Liver (tissue), 8 donors: ENCODE measurements at regions not wholly inside any gene's neighbourhood (a gene's known extent, or its start where the extent isn't known, plus 50 kb on each side); places are given as distances from the start of the nearest gene placed in this dataset.

Experiments used
- DNase-seq: peaks from one replicate; pipeline ENCODE4 v3.0.0-alpha.2; 2017; ENCODE audit warnings: low spot score
- H3K27ac ChIP-seq, 2 donors: one replicate each; pipeline ENCODE4 v1.7.0; 2013; ENCODE audit warnings: inconsistent platforms in 2 of 2, low read length in 2 of 2, control low read depth in 1 of 2, low read depth in 1 of 2, mild to moderate bottlenecking in 1 of 2
- H3K27me3 ChIP-seq, 4 donors: one replicate each; pipeline versions ENCODE4 v1.6.1 to v1.7.0; 2013; ENCODE audit warnings: low read length in 3 of 4, inconsistent platforms in 1 of 4, mild to moderate bottlenecking in 1 of 4, moderate library complexity in 1 of 4; ENCODE audit not compliant: control insufficient read depth in 4 of 4, insufficient read depth in 4 of 4
- H3K36me3 ChIP-seq, 4 donors: one replicate each; pipeline versions ENCODE4 v1.6.1 to v1.7.0; 2013; ENCODE audit warnings: low read length in 3 of 4, mild to moderate bottlenecking in 3 of 4, low read depth in 1 of 4, moderate library complexity in 1 of 4; ENCODE audit not compliant: control insufficient read depth in 4 of 4, insufficient read depth in 3 of 4
- H3K4me1 ChIP-seq, 4 donors: one replicate each; pipeline versions ENCODE4 v1.6.1 to v1.7.0; 2013; ENCODE audit warnings: low read length in 3 of 4, mild to moderate bottlenecking in 3 of 4, moderate library complexity in 1 of 4; ENCODE audit not compliant: control insufficient read depth in 4 of 4, insufficient read depth in 4 of 4
- H3K4me3 ChIP-seq, 3 donors: one replicate each; pipeline versions ENCODE4 v1.6.1 to v1.7.0; 2013; ENCODE audit warnings: low read length in 3 of 3, control low read depth in 1 of 3, low read depth in 1 of 3, mild to moderate bottlenecking in 1 of 3
- H3K9ac ChIP-seq, 2 donors: one replicate each; pipeline ENCODE4 v1.7.0; 2013; ENCODE audit warnings: low read length in 2 of 2, mild to moderate bottlenecking in 2 of 2, moderate library complexity in 2 of 2, control low read depth in 1 of 2, low read depth in 1 of 2
- H3K9me3 ChIP-seq, 4 donors: one replicate each; pipeline versions ENCODE4 v1.6.1 to v1.7.0; 2013; ENCODE audit warnings: low read length in 3 of 4; ENCODE audit not compliant: control insufficient read depth in 4 of 4
- EGR1 ChIP-seq, 2 donors: IDR thresholded peaks; 2 replicates each; pipeline ENCODE4 v1.6.1; 2016 to 2018; ENCODE audit warnings: antibody characterized with exemption in 2 of 2, low read depth in 2 of 2
- FOXA1 ChIP-seq: IDR thresholded peaks from 2 replicates; pipeline ENCODE4 v1.6.1; 2016; ENCODE audit warnings: antibody characterized with exemption
- FOXA2 ChIP-seq: IDR thresholded peaks from 2 replicates; pipeline ENCODE4 v1.6.1; 2016; ENCODE audit warnings: antibody characterized with exemption
- GABPA ChIP-seq, 2 donors: IDR thresholded peaks in 1 of 2; conservative IDR thresholded peaks in 1 of 2; 2 replicates each; pipeline ENCODE4 v1.6.1; 2016; ENCODE audit warnings: antibody characterized with exemption in 2 of 2, mild to moderate bottlenecking in 1 of 2, moderate library complexity in 1 of 2
- HNF4A ChIP-seq, 2 donors: conservative IDR thresholded peaks; 2 replicates each; pipeline ENCODE4 v1.6.1; 2016; ENCODE audit warnings: antibody characterized with exemption in 2 of 2, mild to moderate bottlenecking in 2 of 2
- HNF4G ChIP-seq: IDR thresholded peaks from 2 replicates; pipeline ENCODE4 v1.6.1; 2016; ENCODE audit warnings: antibody characterized with exemption
- NR2F2 ChIP-seq: IDR thresholded peaks from 2 replicates; pipeline ENCODE4 v1.6.1; 2016; ENCODE audit warnings: antibody characterized with exemption
- RAD21 ChIP-seq, 2 donors: IDR thresholded peaks; 2 replicates each; pipeline ENCODE4 v1.6.1; 2016; ENCODE audit warnings: antibody characterized with exemption in 2 of 2, mild to moderate bottlenecking in 2 of 2
- RXRA ChIP-seq, 2 donors: IDR thresholded peaks; 2 replicates each; pipeline ENCODE4 v1.6.1; 2017 to 2018; ENCODE audit warnings: antibody characterized with exemption in 2 of 2, mild to moderate bottlenecking in 1 of 2
- SP1 ChIP-seq: IDR thresholded peaks from 2 replicates; pipeline ENCODE4 v1.6.1; 2018; ENCODE audit warnings: antibody characterized with exemption, mild to moderate bottlenecking
- YY1 ChIP-seq: IDR thresholded peaks from 2 replicates; pipeline ENCODE4 v1.6.1; 2016; ENCODE audit warnings: antibody characterized with exemption, mild to moderate bottlenecking
- WGBS: extraction: QIAGEN DNeasy Blood & Tissue Kit; methylation state at CpG from one replicate; pipeline ENCODE4 v1.1.7; 2013; 5-methylcytosine and 5-hydroxymethylcytosine counted together
- TF ChIP-seq, protein P1 (sequence below): IDR thresholded peaks from 2 replicates; pipeline ENCODE4 v1.6.1; 2016; ENCODE audit warnings: antibody characterized with exemption
- TF ChIP-seq, protein P2 (sequence below): IDR thresholded peaks from 2 replicates; pipeline ENCODE4 v1.6.1; 2016; ENCODE audit warnings: antibody characterized with exemption
- TF ChIP-seq, protein P3 (sequence below): fragments of 150-350 bp; IDR thresholded peaks from 2 replicates; pipeline ENCODE4 v1.5.1; 2017; ENCODE audit warnings: improper control_type of control experiment, low read depth, low read length; ENCODE audit not compliant: missing input control
- donor health status: healthy.
- donor health status: healthy.
- donor health status: healthy.
- donor health status: healthy.
- donor health status: healthy.

DNA sequence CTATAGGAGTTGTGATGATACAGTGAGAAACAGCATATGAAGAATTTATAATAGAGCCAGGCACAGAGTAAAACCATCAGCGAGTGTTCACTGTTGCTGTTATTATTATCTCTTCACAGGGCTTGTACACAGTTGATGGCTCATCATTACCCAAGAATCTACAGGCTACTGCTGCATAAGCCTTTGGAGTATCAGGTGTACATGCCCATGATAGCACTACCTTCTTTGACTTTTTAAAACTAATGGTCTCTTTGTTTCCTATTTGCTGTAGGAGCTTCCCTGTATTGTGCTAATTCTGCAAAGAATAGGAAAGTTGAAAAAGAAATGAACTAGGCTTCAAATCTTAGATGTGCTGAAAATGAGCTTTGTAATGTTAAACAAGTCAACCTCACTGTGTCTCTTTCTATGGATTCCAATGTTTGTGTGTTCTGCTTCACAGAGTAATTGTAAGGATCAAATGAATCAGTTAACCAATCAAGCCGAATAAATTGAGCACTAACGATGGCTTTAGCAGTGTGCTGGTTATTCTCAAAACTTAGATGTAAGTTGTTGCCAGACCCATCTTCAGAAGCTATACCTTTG is 138.8 kb downstream of the TUSC7 start:
- DNase-seq, result no peak
- Histone ChIP-seq H3K36me3 (no peaks in the 10 kb centered on the region), H3K4me1 (no peaks in the 10 kb centered on the region), H3K27ac (no peak overlapping the region), H3K9me3 (no peaks in the 10 kb centered on the region), H3K27me3 (no peaks in the 10 kb centered on the region), H3K9ac (no peak overlapping the region), H3K4me3 (no peak overlapping the region)
- WGBS, result 62% methylated on average over 3 of the region's 3 CpGs
- TF ChIP-seq SP1 (no peak), HNF4G (no peak), EGR1 (IDR thresholded peaks at IDR 0.05; ENCODE audit: low read depth in 2 of 2) (no peak), RXRA (IDR thresholded peaks at IDR 0.05) (no peak), NR2F2 (no peak), FOXA1 (no peak), FOXA2 (no peak), HNF4A (conservative IDR thresholded peaks at IDR 0.05) (no peak), YY1 (no peak), RAD21 (IDR thresholded peaks at IDR 0.05) (no peak)
- TF ChIP-seq, protein P1, sequence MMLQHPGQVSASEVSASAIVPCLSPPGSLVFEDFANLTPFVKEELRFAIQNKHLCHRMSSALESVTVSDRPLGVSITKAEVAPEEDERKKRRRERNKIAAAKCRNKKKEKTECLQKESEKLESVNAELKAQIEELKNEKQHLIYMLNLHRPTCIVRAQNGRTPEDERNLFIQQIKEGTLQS, result no peak
- TF ChIP-seq, protein P2, sequence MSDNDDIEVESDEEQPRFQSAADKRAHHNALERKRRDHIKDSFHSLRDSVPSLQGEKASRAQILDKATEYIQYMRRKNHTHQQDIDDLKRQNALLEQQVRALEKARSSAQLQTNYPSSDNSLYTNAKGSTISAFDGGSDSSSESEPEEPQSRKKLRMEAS, result no peak

DNA sequence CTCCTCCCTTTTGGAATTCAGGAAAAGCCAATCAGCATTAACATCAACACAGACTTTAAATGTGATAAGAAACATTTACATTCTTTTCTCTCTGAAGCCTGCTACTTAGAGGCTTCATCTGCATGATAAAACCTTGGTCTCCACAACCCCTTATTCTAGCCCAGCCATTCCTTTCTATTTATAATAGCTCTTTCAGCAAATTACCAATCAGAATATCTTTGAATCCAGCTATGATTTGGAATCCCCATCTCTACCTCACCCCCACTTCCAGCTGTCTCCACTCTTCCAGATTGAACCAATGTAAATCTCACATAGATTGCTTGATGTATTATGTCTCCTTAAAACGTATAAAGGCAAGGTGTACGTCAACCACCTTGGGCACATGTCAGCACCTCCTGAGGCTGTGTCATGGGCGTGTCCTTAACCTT is 139.7 kb downstream of the TUSC7 start:
- no peak overlapping the region for H3K4me3 ChIP-seq
- H3K36me3 ChIP-seq, result no peaks in the 10 kb centered on the region
- 35% methylated on average over 3 of the region's 3 CpGs for WGBS
- TF ChIP-seq, protein P3, sequence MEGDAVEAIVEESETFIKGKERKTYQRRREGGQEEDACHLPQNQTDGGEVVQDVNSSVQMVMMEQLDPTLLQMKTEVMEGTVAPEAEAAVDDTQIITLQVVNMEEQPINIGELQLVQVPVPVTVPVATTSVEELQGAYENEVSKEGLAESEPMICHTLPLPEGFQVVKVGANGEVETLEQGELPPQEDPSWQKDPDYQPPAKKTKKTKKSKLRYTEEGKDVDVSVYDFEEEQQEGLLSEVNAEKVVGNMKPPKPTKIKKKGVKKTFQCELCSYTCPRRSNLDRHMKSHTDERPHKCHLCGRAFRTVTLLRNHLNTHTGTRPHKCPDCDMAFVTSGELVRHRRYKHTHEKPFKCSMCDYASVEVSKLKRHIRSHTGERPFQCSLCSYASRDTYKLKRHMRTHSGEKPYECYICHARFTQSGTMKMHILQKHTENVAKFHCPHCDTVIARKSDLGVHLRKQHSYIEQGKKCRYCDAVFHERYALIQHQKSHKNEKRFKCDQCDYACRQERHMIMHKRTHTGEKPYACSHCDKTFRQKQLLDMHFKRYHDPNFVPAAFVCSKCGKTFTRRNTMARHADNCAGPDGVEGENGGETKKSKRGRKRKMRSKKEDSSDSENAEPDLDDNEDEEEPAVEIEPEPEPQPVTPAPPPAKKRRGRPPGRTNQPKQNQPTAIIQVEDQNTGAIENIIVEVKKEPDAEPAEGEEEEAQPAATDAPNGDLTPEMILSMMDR, result no peak
- TF ChIP-seq NR2F2 (no peak), RAD21 (IDR thresholded peaks at IDR 0.05) (no peak), FOXA1 (no peak), HNF4A (conservative IDR thresholded peaks at IDR 0.05) (no peak), RXRA (IDR thresholded peaks at IDR 0.05) (no peak)
- TF ChIP-seq, protein P1, result no peak
- no peaks in the 10 kb centered on the region for H3K9me3 ChIP-seq
- no peaks in the 10 kb centered on the region for H3K27me3 ChIP-seq
- H3K27ac ChIP-seq, result no peak overlapping the region
- no peak for DNase-seq
- H3K9ac ChIP-seq, result no peak overlapping the region
- no peaks in the 10 kb centered on the region for H3K4me1 ChIP-seq

DNA sequence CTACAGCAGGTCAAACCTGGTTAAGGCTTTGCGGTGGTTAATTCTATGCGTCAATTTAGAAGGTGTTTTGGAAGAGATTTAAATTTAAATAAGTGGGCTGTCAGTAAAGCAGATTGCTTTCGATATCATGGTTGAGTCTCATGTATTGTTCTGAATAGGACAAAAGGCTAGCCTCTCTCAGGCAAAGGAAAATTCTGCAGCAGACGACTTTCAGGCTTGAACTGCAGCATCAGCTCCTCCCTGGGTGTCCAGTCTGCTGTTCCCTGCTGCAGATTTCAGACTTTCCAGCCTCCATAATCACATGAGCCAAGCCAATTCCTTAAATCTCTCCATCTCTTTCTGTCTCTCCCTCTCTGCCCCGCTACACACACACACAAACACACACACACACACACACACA is 143.2 kb downstream of the TUSC7 start:
- no peaks in the 10 kb centered on the region for H3K36me3 ChIP-seq
- no peaks in the 10 kb centered on the region for H3K4me1 ChIP-seq
- H3K9ac ChIP-seq, result no peak overlapping the region
- H3K9me3 ChIP-seq, result no peaks in the 10 kb centered on the region
- TF ChIP-seq GABPA (IDR thresholded peaks at IDR 0.05 in 1 of 2, conservative IDR thresholded peaks at IDR 0.05 in 1 of 2) (no peak), EGR1 (IDR thresholded peaks at IDR 0.05; ENCODE audit: low read depth in 2 of 2) (no peak), FOXA1 (no peak), HNF4G (no peak), SP1 (no peak), HNF4A (conservative IDR thresholded peaks at IDR 0.05) (no peak)
- TF ChIP-seq, protein P1, result no peak
- TF ChIP-seq, protein P3, result no peak
- H3K27me3 ChIP-seq, result no peaks in the 10 kb centered on the region
- no peak for DNase-seq
- 71% methylated on average over 5 of the region's 5 CpGs for WGBS
- H3K27ac ChIP-seq, result no peak overlapping the region
- H3K4me3 ChIP-seq, result no peak overlapping the region
